ENCODE measurements at regions not wholly inside any gene's neighbourhood (a gene's known extent, or its start where the extent isn't known, plus 50 kb on each side); places are given as distances from the start of the nearest gene placed in this dataset.

DNA sequence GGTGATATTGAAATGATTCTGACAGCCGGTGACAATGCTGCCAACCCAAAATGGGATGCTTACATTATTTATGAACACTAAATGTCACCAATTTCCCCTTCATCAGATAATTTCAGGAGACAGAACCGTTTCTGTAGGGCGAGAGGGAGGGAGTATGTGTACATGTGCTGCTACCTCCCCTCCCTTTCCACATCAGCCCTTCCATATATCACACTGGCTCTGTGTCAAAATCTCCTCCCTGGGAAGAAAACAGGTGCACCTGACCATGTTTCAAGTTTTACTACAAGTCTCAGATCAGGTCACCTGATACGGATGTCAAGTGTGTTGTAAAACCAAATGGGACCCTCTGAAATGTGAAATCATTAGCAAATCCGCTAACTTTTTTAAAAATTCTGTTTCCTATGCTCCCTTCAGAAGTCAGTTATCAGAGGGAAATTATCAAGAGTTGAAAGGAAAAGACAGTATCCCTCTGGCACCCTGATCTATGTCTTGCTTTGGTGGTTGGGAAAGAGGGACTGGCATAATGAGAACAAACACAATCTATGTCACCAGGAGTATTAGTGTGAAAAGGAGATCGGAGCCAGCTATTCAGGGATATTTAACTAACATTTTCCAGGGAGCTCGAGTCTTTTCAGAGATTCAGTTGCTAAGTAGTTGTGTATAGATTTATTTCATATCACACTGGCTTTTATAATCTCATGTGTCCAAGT lies 1002.3 kb upstream of the CDH8 start:
- FAIRE-seq: no peak

DNA sequence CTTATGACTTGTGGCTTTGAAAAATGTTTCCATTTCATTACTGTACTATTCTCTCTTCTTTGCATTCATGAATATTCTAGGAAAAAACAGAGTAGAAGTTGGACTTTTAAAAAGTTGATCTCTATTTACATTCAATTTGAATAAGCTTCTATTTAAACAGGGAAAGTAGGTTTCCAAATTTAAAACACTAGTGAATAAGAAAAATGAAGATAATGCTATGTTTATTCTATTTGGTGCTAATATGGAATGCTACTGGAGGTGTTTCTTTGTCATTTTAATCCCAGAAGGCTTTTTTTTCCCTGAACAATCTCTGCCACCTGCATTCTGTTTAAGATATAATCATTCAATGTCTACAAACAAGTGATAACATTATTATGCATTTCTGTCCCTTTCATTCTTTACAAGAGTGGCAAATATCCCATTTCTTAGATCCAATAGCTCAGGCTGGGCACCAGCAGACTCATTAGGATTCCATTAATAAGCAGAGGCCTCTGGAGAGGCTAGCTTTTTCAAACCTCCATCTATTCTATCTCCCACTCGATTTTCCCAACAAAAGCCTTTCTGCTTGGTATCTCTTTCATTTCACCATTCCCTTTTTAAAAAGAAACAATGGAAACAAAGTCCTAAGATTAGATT lies 1001.6 kb upstream of the CDH8 start:
- FAIRE-seq: no peak

DNA sequence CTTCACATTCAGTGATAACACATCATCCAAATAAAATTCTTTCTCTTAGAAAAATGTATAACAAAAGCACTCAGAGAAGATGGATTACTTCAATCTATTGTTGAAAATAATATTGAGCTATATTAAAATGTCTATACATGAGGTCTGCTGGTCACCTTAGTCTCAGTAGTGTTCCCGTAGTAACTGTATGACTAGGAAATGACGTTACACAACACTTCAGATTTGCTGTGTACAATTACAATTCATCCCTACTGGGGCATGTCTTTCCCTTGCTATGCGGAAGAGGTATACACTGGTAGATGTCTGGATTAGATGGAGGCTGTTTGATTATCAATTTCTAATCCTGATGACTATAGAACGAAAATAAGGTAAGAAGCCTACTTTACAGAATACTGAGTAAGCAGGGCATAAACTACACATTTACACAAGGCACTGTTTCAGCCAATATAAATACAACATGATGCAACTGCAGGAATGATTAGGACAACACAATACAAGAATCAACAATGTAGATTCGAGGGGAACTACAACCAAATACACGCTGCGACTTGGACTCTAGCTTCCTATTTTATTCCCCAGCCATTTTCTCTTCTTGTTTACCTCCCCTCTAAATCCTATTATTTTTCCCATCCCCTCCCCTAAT lies 982.5 kb upstream of the CDH8 start:
- no peak for FAIRE-seq

DNA sequence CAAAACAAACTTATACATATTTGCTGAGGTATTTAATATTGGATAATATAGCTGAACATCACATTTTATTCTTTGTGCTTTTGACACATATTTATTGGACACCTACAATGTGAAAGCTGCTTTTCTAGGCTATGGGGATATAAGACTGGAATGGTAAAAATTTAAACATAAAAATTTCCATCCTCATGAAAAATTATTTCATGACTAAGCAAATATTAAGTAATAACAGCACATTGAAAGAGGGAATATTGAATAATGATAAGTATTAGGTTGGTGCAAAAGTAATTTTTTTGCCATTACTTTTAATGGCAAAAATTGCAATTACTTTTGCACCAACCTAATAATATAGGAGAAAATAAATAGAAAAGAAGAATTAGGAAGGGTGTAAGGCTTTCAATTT lies 972.5 kb upstream of the CDH8 start:
- no peak for FAIRE-seq

DNA sequence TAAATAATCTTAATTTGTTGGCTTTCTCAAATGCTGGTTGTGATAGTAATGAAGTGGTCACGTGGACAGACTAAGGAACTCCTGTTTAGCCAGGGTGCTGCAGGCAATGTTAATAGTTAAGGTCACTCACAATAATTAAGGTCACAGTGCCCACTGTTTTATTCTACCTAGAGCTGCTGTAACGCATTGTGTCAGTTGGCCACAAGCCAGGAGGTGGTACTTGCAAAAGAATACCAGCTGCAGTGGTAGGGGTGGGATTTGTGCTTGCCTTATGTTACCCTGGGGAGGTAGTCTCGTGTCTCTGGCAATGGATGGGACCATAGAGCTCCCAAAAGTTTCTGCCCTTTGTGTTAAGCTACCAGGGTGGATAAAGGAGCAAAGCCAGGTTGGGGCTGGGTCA lies 969.1 kb upstream of the CDH8 start:
- no peak for FAIRE-seq

DNA sequence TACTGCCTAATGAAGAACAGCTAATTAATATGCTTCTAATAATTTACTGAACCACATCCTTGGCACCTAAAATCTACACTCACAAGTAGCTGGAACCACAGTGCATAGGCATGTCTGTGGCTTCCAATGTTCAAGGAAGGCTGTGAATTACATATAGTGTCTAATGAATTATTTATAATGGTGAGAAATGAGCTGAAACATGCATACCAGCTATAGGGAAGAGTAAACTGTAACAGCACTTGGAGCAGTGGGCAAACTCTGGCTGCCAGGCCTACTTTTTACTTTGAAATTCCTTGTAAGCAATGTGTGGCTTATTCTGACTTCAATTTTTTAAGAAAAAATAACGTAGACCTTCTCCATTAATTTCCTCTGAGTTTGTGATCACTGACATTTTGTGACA lies 953.2 kb upstream of the CDH8 start:
- FAIRE-seq: no peak

DNA sequence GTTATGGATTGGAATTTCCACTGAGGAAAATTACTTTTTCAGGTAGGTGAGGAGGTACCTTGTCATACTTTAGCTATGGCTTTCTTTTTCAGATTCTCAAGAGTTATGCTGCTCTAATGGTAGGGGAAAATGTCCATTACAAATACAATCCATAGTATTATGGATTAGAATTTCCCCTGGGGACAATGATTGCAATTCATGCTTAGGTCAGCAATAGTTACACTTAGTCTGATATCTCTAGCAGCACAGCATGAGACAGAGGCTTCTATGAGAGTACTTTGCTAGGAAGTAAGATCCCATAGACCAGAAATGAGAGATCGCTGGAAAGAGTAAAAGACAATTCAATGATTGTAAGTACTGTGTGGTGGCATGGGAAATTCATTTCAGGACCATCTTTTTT lies 949.5 kb upstream of the CDH8 start:
- FAIRE-seq: no peak

DNA sequence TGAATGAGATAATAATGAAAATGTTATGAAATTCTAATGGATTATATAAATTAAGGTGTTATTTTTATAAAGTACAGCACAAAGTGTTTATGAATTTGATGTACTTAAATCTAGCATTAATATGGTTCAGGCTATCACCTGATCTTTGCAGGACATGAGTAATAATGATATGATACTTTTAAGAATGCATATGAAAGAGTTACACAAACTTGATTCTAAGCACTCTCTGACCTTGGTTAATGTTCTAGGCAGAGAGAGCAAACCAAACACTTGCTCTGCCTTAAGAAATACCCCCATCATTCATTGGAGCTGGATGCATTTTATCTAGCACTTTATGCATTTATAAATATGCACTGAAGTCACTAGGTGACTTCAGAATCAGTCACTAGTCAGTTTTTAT lies 942.2 kb upstream of the CDH8 start:
- no peak for FAIRE-seq

DNA sequence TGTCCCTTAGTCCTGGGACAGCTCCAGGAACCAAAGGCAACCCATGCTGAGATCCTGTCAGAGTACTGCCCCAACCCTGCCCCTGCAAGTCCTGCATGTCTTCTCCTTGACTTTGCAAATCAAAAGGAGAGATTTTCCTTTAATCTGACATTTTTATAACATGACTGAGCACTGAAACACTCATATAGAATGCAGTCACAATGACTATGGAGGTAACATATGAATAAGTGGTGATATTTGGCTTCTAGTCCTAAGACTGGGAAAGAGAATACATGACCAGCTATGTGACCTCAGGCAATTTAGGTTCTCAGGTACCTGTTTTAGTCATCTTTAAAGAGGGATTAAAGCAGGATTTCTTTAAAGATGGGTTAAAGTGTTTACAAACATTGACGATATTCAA lies 941.6 kb upstream of the CDH8 start:
- no peak for FAIRE-seq

DNA sequence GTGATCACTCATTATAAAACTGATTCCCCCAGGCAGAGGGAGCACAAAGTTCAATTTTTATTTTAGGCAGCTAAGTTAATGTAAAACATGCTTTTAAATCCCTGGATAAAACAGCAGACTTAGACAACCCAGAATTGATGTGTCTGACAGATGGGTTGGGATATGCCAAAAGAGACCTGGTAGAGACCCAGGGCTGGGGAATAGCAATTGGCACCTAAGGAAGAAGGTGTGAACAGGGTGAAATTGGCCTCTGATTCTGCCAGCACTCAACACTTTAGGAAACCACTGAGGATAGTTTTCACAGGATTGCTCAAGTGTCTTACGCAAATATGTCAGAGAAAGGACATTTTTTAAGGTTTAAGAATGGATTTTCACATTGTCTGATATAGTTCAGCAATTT lies 938.2 kb upstream of the CDH8 start:
- FAIRE-seq: no peak

DNA sequence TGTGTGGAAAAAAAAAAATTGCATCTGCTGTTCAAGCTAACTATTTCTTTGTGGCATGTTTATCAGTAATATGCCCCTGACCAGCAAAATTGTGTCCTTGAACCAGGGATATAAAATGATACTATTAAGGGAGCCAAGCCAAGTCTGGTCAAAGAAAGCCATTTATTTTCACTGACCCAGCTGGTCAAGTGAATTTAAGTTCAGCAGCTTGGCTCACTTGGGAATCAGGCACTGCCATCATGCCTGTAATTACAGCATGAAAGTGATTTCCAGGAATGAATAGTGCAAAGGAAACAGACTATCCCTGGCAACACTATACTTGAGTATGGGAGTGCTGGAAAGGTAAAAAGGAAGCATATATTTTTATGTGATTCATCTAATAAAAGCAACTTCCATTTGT lies 934.6 kb upstream of the CDH8 start:
- no peak for FAIRE-seq

DNA sequence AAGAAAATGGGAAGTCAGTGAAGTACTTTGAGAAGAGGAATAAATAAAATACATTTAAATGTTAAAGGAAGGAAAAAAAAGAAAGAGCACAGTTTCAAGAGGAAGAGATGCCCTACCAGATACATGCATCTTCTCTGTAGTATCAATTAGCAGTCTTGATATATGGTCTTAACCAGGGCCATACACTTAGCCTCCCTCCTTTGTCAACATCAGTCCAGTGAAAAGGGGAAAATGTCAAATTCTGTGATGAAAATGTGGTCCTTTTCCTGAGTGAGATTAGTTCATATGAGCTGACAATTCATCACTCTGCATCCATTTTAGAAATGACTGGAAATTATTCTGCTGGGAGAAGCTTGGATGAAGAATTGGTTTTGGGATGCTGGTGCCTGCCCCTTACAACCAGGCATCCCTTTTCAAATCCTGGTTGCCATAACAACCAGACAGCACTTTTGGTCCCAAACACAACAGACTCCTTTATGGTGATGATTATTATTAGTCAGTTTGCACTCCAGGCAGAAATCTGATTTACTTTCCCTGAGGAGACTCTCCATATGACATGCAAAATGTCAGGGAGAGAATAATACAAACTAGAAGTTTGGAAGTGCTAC lies 933.6 kb upstream of the CDH8 start:
- FAIRE-seq: no peak

DNA sequence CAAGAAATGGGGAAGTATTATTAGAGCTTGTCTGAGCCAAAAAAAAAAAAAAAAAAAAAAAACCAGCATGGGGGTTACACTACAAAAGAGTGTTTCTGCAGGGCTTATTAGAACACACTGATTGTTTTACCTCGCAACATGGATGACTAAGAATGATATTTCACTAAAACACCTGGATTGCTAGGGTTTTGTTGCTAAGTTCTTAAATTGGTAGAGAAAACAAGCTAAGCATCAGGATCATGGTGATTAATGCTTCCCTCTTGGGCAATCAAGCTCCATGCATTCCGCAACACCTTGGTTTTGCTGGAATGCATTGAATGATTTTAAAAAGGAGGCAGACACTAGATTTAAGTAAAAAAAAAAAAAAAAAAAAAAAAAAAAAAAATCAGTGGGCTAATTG lies 931.4 kb upstream of the CDH8 start:
- FAIRE-seq: no peak

DNA sequence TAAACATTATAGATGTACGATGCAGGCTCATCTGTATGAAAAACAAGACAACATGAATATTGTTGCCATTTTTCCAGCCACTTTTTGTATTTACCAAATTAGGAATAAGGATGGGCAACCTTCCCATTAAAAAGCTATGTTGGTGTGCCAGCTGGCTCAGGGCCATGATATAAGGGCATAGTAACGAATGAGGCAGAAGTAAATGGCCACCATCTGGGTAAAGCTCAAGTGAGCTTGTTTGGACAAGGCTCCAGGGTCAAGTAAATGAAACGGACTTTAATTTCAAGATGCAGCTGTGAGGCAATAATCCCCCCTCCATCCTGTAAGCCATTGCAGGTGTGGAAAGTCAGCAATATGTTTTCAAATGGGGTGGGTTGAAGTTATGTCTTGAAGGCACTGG lies 930.9 kb upstream of the CDH8 start:
- no peak for FAIRE-seq

DNA sequence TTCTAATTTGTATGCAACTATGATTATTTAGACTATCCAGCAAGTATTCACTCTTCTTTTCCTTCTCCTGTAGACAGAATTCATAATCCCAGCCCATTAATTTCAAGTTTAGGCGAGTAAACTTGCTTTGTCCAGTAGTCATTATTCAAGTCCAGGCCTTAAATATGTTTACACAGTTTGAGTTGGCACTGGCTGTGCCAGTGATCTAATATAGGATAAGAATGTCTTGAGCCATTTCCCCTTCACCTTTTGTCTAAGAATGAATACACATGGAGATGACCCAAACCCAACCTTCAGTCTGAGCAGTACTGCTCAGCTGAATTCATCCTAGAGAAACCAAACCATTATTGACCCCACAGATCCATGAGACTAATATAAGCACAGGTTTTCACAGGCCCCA lies 930.4 kb upstream of the CDH8 start:
- FAIRE-seq: no peak

DNA sequence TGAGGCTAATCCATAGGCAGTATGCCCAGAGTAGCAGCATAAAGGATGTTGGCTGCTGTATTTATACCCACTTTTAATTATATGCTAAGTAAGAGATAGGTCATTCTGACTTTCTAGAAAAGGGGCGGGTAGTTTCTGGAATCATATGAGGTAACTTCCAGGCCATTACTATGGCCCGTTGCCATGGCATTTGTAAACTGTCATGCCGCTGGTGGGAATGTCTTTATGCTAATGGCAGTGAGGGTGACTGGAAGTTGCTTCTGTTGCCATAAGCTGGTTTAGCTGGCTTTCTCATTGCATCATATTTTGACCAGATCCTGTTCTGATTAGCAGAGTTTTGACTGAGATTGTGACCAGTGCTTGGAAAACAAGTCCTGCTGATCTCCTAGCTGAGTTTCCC lies 929.6 kb upstream of the CDH8 start:
- FAIRE-seq: no peak

DNA sequence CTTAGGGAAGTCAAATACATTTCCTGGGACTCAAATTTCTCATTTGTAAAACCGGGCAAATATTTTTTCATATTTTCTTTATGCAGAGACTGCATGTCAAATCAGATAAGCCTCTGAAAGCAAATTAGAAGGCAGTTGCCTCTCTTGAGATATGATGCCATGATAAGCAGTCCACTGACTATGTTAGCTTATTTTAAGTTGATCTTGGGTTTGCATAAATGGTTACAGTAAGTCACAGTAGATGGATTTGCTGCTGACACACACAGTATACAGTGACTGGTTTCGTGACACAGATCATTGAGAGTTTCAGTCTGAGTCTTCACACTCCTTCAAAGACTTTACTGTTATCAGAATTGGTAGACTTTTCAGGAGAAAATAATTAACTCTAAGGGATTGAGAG lies 927.6 kb upstream of the CDH8 start:
- FAIRE-seq: no peak

DNA sequence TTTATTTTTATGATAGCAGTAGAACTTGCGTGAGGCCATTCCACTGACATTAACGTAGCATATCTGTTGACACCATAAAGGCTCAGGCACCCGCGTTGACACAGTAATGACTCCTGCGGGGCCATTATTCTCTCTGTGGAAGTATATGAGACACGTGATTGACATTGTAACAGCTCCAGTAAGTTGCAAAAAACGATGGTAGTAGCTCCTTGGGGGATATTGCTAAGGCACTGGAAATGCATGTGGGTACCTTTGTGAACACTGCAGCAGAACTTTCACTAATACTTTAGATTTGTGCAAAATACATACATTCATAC lies 918.8 kb upstream of the CDH8 start:
- no peak for FAIRE-seq

DNA sequence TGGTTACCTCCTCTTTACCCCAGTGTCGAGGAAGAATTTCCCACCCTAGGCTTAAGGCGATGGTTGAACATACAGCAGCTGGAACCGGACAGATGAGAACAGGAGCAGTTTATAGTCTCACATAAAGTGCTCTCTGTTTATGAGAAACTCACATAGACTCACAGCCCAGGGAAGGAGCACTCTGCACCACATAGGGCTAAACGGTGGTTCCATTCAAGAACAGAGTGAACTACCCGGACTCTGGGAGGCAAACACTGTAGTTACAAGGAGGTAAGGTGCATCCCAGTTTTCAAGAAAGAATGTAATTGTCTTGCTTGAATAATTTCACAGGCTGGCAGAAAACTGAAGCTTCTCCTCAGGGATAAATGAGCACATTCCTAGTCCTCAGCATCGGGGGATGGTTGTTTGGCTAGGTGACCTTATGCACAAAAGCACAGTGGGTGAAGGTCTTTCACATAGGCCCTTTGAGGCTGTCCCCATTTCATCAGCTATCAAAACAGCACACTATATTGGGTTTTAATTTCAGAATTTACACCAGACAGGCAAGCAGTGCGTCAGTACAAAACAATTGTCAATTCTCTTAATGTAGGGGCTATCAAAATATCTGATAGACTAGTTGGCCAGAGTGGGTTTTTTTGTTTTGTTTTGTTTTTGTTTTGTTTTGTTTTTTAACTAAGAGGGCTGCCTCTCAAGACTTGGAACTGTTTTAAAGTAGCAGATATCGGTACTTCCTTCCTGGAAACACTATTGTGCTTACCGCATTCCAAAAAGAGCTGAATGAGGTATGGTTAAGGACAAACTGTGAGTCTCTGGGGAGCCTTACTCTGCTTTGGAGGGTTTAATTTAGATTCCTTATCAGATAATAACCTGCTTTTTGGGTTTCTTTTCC lies 918.1 kb upstream of the CDH8 start:
- FAIRE-seq: no peak

DNA sequence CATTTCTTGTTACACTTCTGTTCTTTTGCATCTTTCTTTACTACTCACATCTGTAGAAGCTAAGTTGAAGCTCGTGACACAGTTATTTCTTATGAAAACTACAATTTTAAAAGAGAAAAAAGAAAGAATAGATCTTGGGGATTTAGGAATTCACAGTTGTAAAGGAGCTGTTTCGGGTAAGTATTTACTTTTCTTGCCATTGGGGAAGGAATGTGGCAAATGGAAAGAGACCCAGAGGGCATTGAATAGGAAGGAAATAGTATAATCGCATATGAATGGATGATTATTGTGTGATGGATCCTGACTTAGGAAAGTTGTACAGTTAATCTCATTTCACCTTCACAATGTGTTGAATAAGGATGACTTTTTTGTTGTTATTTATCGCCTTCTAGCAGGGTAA lies 914.1 kb upstream of the CDH8 start:
- FAIRE-seq: no peak

DNA sequence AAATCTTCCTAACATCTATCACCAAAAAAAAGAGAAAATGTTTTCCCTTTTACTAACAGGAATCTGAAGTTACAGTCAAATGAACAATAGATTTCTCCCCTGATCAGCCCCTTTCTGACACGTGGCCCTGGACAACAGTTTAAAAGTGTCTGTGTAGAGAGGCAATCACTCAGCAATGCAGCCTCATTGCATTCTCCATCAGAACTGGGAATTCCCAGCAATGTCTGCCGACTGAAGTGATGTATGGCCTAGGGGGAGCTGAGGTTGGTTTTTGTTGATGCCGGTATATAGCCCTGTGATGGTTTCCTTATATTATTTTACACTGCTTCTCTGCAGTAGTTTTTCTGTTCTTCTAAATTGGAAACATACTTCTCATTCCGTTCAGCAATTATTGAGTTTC lies 904.3 kb upstream of the CDH8 start:
- FAIRE-seq: no peak

DNA sequence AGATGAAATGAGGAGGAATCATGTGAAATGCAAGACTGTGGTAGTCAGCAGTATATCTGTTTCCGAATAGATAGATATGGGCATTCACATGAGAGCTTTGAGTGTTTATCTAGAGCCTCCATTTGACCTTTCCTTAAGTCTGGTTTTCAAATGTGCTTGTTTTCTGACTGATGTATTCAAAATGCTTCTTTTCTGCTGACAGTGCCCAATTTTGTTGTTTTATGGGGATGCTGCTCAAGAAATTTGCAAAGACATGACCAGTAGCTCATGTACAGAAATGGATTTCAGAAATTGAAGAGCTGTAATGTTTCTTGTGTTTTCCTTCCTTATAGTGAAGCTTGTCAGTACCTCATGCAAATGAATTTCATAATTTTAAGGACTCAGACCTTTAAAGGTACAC lies 903.4 kb upstream of the CDH8 start:
- FAIRE-seq: no peak

DNA sequence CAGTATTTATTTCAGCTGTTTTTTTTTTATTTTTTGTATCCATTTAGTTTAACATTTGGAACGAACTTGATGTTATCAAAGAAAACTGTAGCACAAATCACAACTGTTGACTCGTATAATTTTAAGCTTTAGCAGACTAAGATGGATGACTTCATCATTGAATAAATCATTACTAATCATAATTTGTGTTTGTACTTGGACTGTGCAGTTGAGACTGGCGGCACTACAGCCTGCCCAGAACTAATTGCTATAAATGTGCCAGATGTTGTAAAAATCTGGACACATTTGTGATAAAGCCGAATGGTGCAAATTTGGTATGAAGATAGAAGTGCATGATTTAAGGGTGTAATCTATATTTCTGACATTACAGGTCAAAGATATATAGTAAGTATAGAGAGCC lies 897.7 kb upstream of the CDH8 start:
- FAIRE-seq: no peak

All from TTC549 (cell line).